OCI-LY3 (cell line): ENCODE measurements at regions not wholly inside any gene's neighbourhood (a gene's known extent, or its start where the extent isn't known, plus 50 kb on each side); places are given as distances from the start of the nearest gene placed in this dataset.
A peak's percentile ranks its signal among the peaks of the same experiment; 100 is the strongest.

ENCODE experiments used
- H2AFZ ChIP-seq: fragments of 200-600, 300-600 bp; shearing (Covaris generic); 2 replicates; pipeline ENCODE4 v1.6.0; 2014; ENCODE audit warnings: antibody characterized with exemption, low read depth, low read length
- H3K27ac ChIP-seq: fragments of 200-600, 300-600 bp; sonication (generic); 2 replicates; pipeline ENCODE4 v1.5.1; 2014; ENCODE audit warnings: mild to moderate bottlenecking, low read length, moderate library complexity, mixed read lengths
- H3K27me3 ChIP-seq: fragments of 200-600, 300-600 bp; sonication (generic); 2 replicates; pipeline ENCODE4 v1.6.1; 2014; ENCODE audit warnings: low read depth, low read length, mixed read lengths
- H3K36me3 ChIP-seq: fragments of 200-600, 300-600 bp; sonication (generic); replicated peaks from 2 replicates; pipeline ENCODE3; 2014; ENCODE audit warnings: low read depth, low read length, mixed read lengths
- H3K4me1 ChIP-seq: fragments of 300-600, 200-600 bp; sonication (generic); 2 replicates; pipeline ENCODE4 v1.6.1; 2014; ENCODE audit warnings: low read length, mixed read lengths
- H3K4me2 ChIP-seq: fragments of 200-600, 300-600 bp; sonication (generic); 2 replicates; pipeline ENCODE4 v1.6.1; 2014; ENCODE audit warnings: low read length, mixed read lengths
- H3K4me3 ChIP-seq: fragments of 300-600, 200-600 bp; sonication (generic); 2 replicates; pipeline ENCODE4 v1.5.1; 2014; ENCODE audit warnings: antibody characterized with exemption, mild to moderate bottlenecking, low read length, moderate library complexity
- H3K79me2 ChIP-seq: fragments of 300-600, 200-600 bp; shearing (Covaris generic); 2 replicates; pipeline ENCODE4 v1.6.1; 2014; ENCODE audit warnings: mild to moderate bottlenecking, low read length, mixed read lengths
- H3K9ac ChIP-seq: fragments of 300-600, 200-600 bp; shearing (Covaris generic); 2 replicates; pipeline ENCODE4 v1.6.0; 2014; ENCODE audit warnings: mild to moderate bottlenecking, low read length, moderate library complexity
- H3K9me3 ChIP-seq: fragments of 200-600, 300-600 bp; shearing (Covaris generic); 2 replicates; pipeline ENCODE4 v1.6.1; 2014; ENCODE audit warnings: low read length, mixed read lengths; ENCODE audit not compliant: insufficient read depth
- H4K20me1 ChIP-seq: fragments of 200-600, 300-600 bp; sonication (generic); 2 replicates; pipeline ENCODE4 v1.6.1; 2016; ENCODE audit warnings: low read length, mixed read lengths; ENCODE audit not compliant: insufficient read depth
- CTCF ChIP-seq: fragments of 200-600, 300-600 bp; sonication (generic); IDR thresholded peaks from 2 replicates; pipeline ENCODE4 v1.5.1; 2014; ENCODE audit warnings: antibody characterized with exemption, low read length, low read depth
- EZH2phosphoT487 ChIP-seq: fragments of 200-600 bp; shearing (Covaris generic); IDR thresholded peaks from 2 replicates; pipeline ENCODE4 v1.6.1; 2018; ENCODE audit warnings: antibody characterized with exemption, mixed run types, low read depth

GRCh38 chr3:30475038-30475808 lies 131.2 kb upstream of the TGFBR2 start:
- H3K4me2 ChIP-seq: peak overlapping the region; percentile 66
- H3K36me3 ChIP-seq: no peaks in the 10 kb centered on the region
- peaks cover 53% of the 10 kb centered on the region for H3K4me1 ChIP-seq

GRCh38 chr3:30475809-30476178 lies 130.6 kb upstream of the TGFBR2 start:
- peaks cover 48% of the 10 kb centered on the region for H3K4me1 ChIP-seq
- H4K20me1 ChIP-seq: no peaks in the 10 kb centered on the region
- no peaks in the 10 kb centered on the region for H3K27me3 ChIP-seq
- H2AFZ ChIP-seq: no peak overlapping the region
- peak overlapping the region; percentile 63; the same call in 1 of the 2 replicates for H3K27ac ChIP-seq
- peak overlapping the region; percentile 66 for H3K4me2 ChIP-seq
- no peak overlapping the region for H3K9ac ChIP-seq
- no peaks in the 10 kb centered on the region for H3K9me3 ChIP-seq
- TF ChIP-seq CTCF (no peak), EZH2phosphoT487 (no peak)
- H3K4me3 ChIP-seq: peak overlapping the region; percentile 38; the same call in 1 of the 2 replicates
- no peaks in the 10 kb centered on the region for H3K79me2 ChIP-seq
- H3K36me3 ChIP-seq: no peaks in the 10 kb centered on the region

More at GRCh38 chr3:30475038-30475808, 131.2 kb upstream of the TGFBR2 start:
- Histone ChIP-seq H3K27me3 (no peaks in the 10 kb centered on the region), H3K9me3 (no peaks in the 10 kb centered on the region), H3K9ac (peak overlapping the region; percentile 3; the same call in 1 of the 2 replicates), H3K27ac (peak overlapping the region; percentile 63), H3K79me2 (no peaks in the 10 kb centered on the region), H2AFZ (no peak overlapping the region), H3K4me3 (peak overlapping the region; percentile 38), H4K20me1 (no peaks in the 10 kb centered on the region)
- TF ChIP-seq CTCF (no peak), EZH2phosphoT487 (no peak)

- TF ChIP-seq EZH2phosphoT487: no peak
- TF ChIP-seq CTCF: no peak
- H3K36me3 ChIP-seq: no peaks in the 10 kb centered on the region
Measured at GRCh38 chr3:30476368-30477084, 129.9 kb upstream of the TGFBR2 start.

More at GRCh38 chr3:30476368-30477084, 129.9 kb upstream of the TGFBR2 start:
- Histone ChIP-seq H3K27me3 (no peaks in the 10 kb centered on the region), H3K4me2 (peak overlapping the region; percentile 66), H4K20me1 (no peaks in the 10 kb centered on the region), H3K79me2 (no peaks in the 10 kb centered on the region), H2AFZ (no peak overlapping the region), H3K9ac (peak overlapping the region; percentile 1; the same call in 1 of the 2 replicates), H3K4me1 (peaks cover 51% of the 10 kb centered on the region), H3K27ac (peak overlapping the region; percentile 63), H3K9me3 (no peaks in the 10 kb centered on the region), H3K4me3 (peak overlapping the region; percentile 45)
